Epithelial cell of proximal tubule (primary cell): ENCODE measurements at regions not wholly inside any gene's neighbourhood (a gene's known extent, or its start where the extent isn't known, plus 50 kb on each side); places are given as distances from the start of the nearest gene placed in this dataset.

Source experiments
- DNase-seq: peaks from one replicate; pipeline ENCODE4 v3.0.0-alpha.2; 2011; ENCODE audit warnings: low read depth
- H3K4me3 ChIP-seq: 2 replicates; pipeline ENCODE4 v1.5.1; 2011; ENCODE audit warnings: low read depth, mild to moderate bottlenecking, low read length
- CTCF ChIP-seq: conservative IDR thresholded peaks from 2 replicates; pipeline ENCODE4 v1.5.1; 2012; ENCODE audit warnings: low read depth, mild to moderate bottlenecking, low read length

GRCh38 chr3:163490119-163490518 lies 1588.2 kb downstream of the SI start:
- no peak for DNase-seq
- TF ChIP-seq CTCF = peak; percentile 83
- no peak overlapping the region for H3K4me3 ChIP-seq

GRCh38 chr3:163482695-163483094 lies 1595.6 kb downstream of the SI start:
- no peak for TF ChIP-seq CTCF

GRCh38 chr3:163481738-163482137 lies 1596.6 kb downstream of the SI start:
- no peak overlapping the region for H3K4me3 ChIP-seq
- DNase-seq = no peak
- no peak for TF ChIP-seq CTCF

More at GRCh38 chr3:163482695-163483094, 1595.6 kb downstream of the SI start:
- no peak for DNase-seq
- H3K4me3 ChIP-seq = no peak overlapping the region

DNA sequence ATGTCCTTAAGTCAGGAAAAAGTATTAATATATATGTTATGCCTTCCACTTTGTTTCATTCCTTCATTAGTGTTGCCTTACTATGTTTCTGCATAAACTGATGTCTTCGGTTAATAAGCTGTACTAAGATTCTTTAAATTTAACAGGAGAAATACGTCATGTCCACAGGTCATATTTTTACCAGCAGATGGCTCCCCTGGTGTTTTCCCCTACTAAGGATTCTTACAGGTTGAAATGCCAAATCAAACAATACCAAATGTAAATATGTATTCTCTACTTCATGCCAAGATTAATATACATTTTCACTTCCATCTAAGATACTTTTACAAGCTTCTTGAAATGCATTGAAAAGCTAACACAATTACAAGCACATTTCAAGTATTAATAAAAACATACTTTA lies 1602.1 kb downstream of the SI start:
- no peak for DNase-seq
- TF ChIP-seq CTCF = peak; percentile 28
- H3K4me3 ChIP-seq = no peak overlapping the region

DNA sequence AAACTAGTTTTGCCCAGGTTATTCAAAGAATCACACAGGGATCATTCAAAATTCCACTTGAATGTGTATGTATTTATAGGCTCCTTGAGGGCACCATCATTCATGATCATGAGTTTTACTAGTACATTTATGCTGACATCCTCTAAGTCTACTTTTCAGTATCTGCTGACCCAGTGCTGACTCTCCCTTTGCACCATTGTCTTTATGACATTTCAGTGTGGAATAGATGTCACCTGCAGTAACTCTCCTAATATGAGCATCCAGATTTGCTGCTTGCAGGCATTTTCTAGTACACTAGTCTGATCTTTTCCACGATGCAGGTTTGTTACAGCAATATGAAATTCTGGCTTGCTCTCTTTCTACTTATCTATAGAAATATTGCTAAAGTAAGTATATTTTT lies 1603.5 kb downstream of the SI start:
- no peak for TF ChIP-seq CTCF
- H3K4me3 ChIP-seq = no peak overlapping the region
- no peak for DNase-seq

GRCh38 chr3:163468531-163469335 lies 1609.6 kb downstream of the SI start:
- H3K4me3 ChIP-seq = no peak overlapping the region
- TF ChIP-seq CTCF = no peak

DNA sequence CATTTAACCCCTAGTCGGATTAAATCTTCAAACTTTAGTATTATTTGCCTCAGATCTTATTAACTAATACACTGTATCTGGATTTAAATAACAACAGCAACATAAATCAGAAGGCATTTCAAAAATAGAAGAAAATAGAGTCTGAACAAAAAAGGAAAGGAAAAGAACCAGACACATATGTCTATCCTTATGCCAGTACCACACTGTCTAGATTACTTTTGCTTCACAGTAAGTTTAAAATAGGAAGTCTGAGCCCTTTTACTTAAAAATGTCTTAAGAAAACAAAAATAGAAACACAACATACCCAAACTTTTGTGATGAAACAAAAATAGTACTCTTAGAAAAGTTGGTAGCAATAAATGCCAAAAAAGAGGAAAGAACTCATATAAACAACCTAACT lies 1615.8 kb downstream of the SI start:
- no peak for TF ChIP-seq CTCF

More at GRCh38 chr3:163468531-163469335, 1609.6 kb downstream of the SI start:
- no peak for DNase-seq

More for the DNA sequence above, 1615.8 kb downstream of the SI start:
- DNase-seq = no peak
- H3K4me3 ChIP-seq = no peak overlapping the region
